Large intestine (tissue), 3 donors: ENCODE measurements at regions not wholly inside any gene's neighbourhood (a gene's known extent, or its start where the extent isn't known, plus 50 kb on each side); places are given as distances from the start of the nearest gene placed in this dataset.
A peak's percentile ranks its signal among the peaks of the same experiment; 100 is the strongest.
"Not testable (repeated sequence)": the region's sequence is repeated elsewhere in the genome, so short reads cannot be mapped to it uniquely, and the experiment has no call there.

ENCODE experiments used
- DNase-seq, 2 donors: peaks; one replicate each; pipeline versions ENCODE4 v3.0.0 to v3.0.0-alpha.2; 2013
- H3K27ac ChIP-seq: one replicate; pipeline ENCODE4 v1.5.1; 2013; ENCODE audit warnings: low read length
- H3K27me3 ChIP-seq: 2 replicates; pipeline ENCODE4 v1.6.1; 2013; ENCODE audit warnings: low read length; ENCODE audit not compliant: control insufficient read depth, insufficient read depth
- H3K36me3 ChIP-seq: 2 replicates; pipeline ENCODE4 v1.6.1; 2013; ENCODE audit warnings: low read length; ENCODE audit not compliant: control insufficient read depth, insufficient read depth
- H3K4me1 ChIP-seq: one replicate; pipeline ENCODE4 v1.6.1; 2013; ENCODE audit warnings: low read length; ENCODE audit not compliant: control insufficient read depth, insufficient read depth
- H3K4me3 ChIP-seq: one replicate; pipeline ENCODE4 v1.5.1; 2013; ENCODE audit warnings: low read length
- H3K9me3 ChIP-seq: one replicate; pipeline ENCODE4 v1.6.1; 2013; ENCODE audit warnings: mild to moderate bottlenecking, low read depth, low read length, moderate library complexity; ENCODE audit not compliant: control insufficient read depth
- WGBS: methylation state at CpG from one replicate; pipeline ENCODE4 v1.1.5; 2013; ENCODE audit warnings: low lambda C conversion rate; ENCODE audit not compliant: insufficient coverage; 5-methylcytosine and 5-hydroxymethylcytosine counted together

DNA sequence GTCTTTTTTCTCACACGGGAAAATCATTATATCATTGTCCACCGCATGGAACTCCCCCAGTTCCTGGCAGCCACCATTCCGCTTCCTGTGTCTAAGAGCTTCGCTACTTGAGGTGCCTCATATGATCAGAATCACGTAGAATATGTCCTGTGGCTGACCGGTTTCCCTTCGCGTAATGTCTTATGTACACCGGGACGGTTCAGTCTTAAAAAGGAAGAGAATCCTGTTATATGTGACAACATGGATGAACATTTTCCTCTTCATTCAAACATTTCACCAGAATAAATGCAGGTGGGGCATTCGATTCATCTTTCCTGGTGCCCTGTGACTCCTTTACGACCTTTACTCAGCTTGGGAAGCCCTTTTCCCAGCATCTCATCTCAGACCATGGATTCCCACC lies 131.7 kb upstream of the TWIST2 start:
- Histone ChIP-seq H3K27ac (no peak overlapping the region), H3K4me1 (no peaks in the 10 kb centered on the region), H3K4me3 (no peak overlapping the region), H3K9me3 (peaks cover 7% of the 10 kb centered on the region), H3K27me3 (peaks cover 3% of the 10 kb centered on the region), H3K36me3 (no peaks in the 10 kb centered on the region)
- WGBS: 100% methylated on average over 4 of the region's 12 CpGs
- no peak for DNase-seq

DNA sequence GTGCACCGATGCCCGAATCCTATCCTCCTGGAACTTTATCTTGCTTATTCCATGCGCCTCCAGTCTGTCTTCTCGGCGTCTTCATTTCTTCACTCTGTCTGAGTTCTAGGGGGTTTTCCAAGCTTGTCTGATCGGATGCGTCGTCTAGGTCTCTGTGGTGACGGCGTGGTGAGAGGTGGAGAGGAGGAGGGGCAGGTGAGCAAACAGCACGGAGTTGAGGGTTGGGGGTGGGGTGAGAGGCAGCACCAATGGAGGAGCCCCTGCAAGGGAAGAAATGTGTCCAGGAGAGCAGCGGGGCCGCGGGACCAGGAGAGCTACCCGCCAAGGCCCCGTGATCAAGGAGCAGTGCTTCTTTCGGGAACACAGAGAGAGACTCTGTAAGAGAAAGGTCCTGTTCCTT lies 131.3 kb upstream of the TWIST2 start:
- H3K27ac ChIP-seq: no peak overlapping the region
- WGBS: 86% methylated on average over 2 of the region's 17 CpGs

DNA sequence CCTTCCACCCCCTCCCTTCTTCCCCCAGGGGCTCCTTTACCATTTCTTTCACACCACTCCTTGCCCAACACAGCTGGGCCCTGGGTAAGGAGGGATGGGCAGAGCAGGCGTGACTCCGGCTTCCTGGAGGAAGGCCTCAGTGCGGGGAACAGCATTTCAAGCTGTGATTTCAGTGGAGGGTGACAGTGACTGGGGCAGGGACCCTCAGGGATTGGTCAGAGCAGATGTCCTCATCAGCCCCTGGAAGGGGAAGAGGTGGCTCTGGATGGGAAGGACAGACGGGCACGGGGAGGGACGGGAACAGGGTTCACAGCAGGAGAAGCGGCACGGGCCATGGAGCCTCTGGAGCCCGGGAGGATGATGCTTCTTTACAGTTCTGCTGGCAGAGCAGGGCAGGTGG lies 130.8 kb upstream of the TWIST2 start:
- Histone ChIP-seq H3K36me3 (no peaks in the 10 kb centered on the region), H3K4me1 (no peaks in the 10 kb centered on the region), H3K27ac (no peak overlapping the region), H3K27me3 (peaks cover 3% of the 10 kb centered on the region), H3K4me3 (no peak overlapping the region), H3K9me3 (peaks cover 7% of the 10 kb centered on the region)
- no peak for DNase-seq
- WGBS: no CpG with 5 or more reads among the region's 9 CpGs

More for the DNA sequence above, 131.3 kb upstream of the TWIST2 start:
- DNase-seq: no peak
- Histone ChIP-seq H3K27me3 (peaks cover 3% of the 10 kb centered on the region), H3K36me3 (no peaks in the 10 kb centered on the region), H3K9me3 (peaks cover 7% of the 10 kb centered on the region), H3K4me3 (no peak overlapping the region), H3K4me1 (no peaks in the 10 kb centered on the region)

DNA sequence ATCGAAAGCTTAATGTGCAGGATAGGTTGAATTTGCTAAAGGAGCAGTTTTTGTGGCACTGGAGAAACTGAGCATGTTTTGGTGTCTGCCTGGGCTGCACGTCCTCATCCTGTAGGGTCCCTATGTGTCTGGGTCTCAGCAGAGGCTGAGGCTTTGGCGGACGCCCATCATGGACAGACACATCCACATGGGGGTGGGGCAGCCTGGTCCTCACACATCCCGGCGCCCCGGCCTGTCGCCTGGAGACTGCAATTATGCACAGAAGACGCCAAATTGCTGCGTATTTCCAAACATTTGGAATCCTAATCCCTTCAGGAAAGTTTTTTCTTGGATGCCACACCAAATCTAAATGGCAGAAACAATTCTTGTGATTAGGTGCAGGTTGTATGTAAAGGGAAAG lies 128.2 kb upstream of the TWIST2 start:
- H3K4me3 ChIP-seq: no peak overlapping the region
- WGBS: 83% methylated on average over 1 of the region's 10 CpGs
- H3K36me3 ChIP-seq: no peaks in the 10 kb centered on the region
- peaks cover 3% of the 10 kb centered on the region for H3K27me3 ChIP-seq
- H3K9me3 ChIP-seq: peaks cover 4% of the 10 kb centered on the region
- H3K27ac ChIP-seq: no peak overlapping the region
- no peaks in the 10 kb centered on the region for H3K4me1 ChIP-seq
- no peak for DNase-seq

DNA sequence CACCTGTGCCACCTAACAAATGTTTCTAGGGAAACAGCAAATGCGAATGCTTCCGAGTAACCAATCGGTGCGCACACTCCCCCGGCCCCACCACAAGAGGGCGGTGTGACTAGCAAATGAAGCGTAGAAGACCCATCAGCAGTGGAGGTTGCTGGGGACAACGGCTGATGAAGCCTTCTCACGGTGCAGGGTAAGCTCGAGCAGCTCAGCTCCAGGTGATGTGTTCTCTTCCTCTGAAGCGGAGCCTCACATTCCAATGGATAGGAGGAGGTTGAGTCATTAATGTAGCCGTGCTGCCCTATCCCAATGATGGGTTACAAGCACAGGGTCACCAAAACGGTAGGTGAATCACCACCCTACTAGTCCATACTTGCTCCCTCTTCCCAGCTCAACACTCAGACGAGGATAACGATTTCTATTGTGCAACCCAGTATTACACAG lies 127.6 kb upstream of the TWIST2 start:
- Histone ChIP-seq H3K4me3 (no peak overlapping the region), H3K4me1 (no peaks in the 10 kb centered on the region), H3K27me3 (peaks cover 3% of the 10 kb centered on the region), H3K36me3 (no peaks in the 10 kb centered on the region), H3K9me3 (peaks cover 4% of the 10 kb centered on the region), H3K27ac (no peak overlapping the region)
- peak in 1 of 2 donors; percentile 22 for DNase-seq
- WGBS: no CpG with 5 or more reads among the region's 15 CpGs

DNA sequence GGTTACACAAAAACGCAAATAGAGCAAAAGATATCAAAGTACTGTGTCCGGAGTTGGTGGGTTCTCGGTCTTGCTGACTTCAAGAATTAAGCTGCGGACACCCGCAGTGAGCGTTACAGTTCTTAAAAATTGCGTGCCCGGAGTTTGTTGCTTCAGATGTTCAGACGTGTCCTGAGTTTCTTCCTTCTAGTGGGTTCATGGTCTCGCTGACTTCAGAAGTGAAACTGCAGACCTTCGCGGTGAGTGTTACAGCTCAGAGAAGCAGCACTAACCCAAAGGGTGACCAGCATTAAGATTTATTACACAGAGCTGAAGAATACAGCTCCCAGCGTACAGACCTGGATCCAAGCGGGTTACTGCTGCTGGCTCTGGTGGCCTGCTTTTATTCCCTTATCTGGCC lies 125.7 kb upstream of the TWIST2 start:
- WGBS: 100% methylated on average over 1 of the region's 14 CpGs
- Histone ChIP-seq H3K9me3 (peaks cover 4% of the 10 kb centered on the region), H3K4me1 (no peaks in the 10 kb centered on the region), H3K27ac (no peak overlapping the region), H3K36me3 (no peaks in the 10 kb centered on the region), H3K4me3 (no peak overlapping the region), H3K27me3 (no peaks in the 10 kb centered on the region)
- DNase-seq: no peak

DNA sequence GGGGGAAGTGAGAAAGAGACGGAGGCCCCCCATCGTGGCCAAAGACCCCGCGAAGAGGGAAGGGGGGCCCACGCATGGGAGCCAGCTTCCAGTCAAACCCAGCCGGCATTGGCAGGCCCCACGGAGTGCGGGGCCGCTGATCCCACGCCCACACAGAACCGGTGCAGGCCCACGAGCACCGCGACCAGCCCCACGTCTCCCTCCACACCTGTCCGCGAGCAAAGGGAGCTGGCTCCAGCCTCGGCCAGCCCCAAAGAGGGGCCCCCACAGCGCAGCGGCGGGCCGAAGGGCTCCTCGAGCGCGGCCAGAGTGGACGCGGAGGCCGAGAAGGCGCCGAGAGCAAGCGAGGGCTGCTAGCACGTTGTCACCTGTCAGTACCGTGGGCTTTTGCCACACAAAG lies 125.0 kb upstream of the TWIST2 start:
- no peak overlapping the region for H3K4me3 ChIP-seq
- no peaks in the 10 kb centered on the region for H3K36me3 ChIP-seq
- DNase-seq: no peak
- H3K9me3 ChIP-seq: peaks cover 4% of the 10 kb centered on the region
- H3K27ac ChIP-seq: no peak overlapping the region
- H3K27me3 ChIP-seq: no peaks in the 10 kb centered on the region
- no CpG with 5 or more reads among the region's 33 CpGs for WGBS
- H3K4me1 ChIP-seq: peaks cover 1% of the 10 kb centered on the region

DNA sequence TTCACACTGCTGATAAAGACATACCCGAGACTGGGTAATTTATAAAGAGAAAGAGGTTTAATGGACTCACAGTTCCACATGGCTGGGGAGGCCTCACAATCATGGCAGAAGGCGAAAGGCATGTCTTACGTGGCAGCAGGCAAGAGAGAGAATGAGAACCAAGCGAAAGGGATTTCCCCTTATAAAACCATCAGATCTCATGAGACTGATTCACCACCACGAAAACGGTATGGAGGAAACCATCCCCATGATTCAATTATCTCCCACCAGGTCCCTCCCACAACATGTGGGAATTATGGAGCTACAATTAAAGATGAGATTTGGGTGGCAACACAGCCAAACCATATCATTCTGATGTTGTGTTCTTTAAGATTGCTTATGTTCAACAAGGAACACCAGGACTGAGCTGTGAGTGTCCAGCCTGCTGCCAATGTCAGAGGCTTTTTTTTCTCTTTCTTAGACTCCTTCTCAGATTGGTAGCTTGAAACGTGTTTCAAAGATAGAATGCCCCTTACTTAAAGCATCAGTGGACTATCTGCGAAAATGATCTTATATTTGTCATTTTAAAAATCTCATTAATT lies 124.1 kb upstream of the TWIST2 start:
- not testable (repeated sequence) for H3K36me3 ChIP-seq, H3K4me3 ChIP-seq, DNase-seq, H3K27me3 ChIP-seq, H3K9me3 ChIP-seq, H3K27ac ChIP-seq, H3K4me1 ChIP-seq
- 83% methylated on average over 4 of the region's 8 CpGs for WGBS

DNA sequence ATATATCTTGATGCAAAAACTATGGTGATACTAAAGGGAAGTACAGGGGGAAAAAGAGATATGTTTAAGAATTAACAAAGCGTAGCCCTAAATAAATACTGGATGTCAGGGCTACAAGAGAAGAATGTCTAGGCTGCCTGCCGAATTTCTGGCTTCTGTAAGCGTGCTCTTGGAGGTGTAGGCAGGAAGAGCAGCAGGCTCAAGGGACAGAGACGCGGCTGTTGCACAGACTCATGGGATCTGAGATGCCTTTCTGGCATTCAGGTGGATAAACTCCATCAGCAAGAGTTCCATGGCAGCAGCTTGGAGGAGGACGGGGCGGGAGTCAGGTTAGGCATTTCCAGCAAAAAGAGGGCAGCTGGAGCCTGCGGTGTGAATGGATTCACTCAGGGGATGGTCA lies 123.2 kb upstream of the TWIST2 start:
- Histone ChIP-seq H3K27me3 (no peaks in the 10 kb centered on the region), H3K9me3 (peaks cover 4% of the 10 kb centered on the region), H3K4me1 (peaks cover 3% of the 10 kb centered on the region), H3K36me3 (no peaks in the 10 kb centered on the region), H3K27ac (no peak overlapping the region), H3K4me3 (no peak overlapping the region)
- DNase-seq: no peak
- no CpG with 5 or more reads among the region's 8 CpGs for WGBS

DNA sequence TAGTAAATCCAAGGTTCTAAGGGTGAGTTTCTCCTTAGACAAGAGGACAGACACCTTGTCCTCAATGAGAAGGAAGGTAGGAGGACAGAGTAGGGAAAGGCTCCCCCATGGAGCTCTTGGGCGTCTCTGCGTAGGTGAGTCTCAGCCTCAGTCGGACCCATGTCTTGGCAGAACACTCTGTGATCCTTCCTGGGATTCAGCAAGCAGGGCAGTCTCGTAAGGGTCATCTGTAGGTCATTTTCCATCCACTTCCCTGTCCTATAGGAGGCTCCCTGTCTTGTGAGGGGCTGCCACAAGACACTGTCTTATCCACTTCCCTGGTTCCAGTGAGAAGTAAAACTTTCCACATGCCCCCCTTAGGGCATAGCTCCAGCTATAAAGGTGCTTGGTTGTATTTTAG lies 122.6 kb upstream of the TWIST2 start:
- H3K4me3 ChIP-seq: no peak overlapping the region
- H3K36me3 ChIP-seq: no peaks in the 10 kb centered on the region
- no peak overlapping the region for H3K27ac ChIP-seq
- no peaks in the 10 kb centered on the region for H3K27me3 ChIP-seq
- WGBS: no CpG with 5 or more reads among the region's 4 CpGs
- peaks cover 4% of the 10 kb centered on the region for H3K9me3 ChIP-seq
- peaks cover 3% of the 10 kb centered on the region for H3K4me1 ChIP-seq
- DNase-seq: no peak
